ENCODE measurements at regions not wholly inside any gene's neighbourhood (a gene's known extent, or its start where the extent isn't known, plus 50 kb on each side); places are given as distances from the start of the nearest gene placed in this dataset.

- TF ChIP-seq POLR2A (IDR thresholded peaks at IDR 0.05) = no peak
- TF ChIP-seq CTCF (IDR thresholded peaks at IDR 0.05) = no peak
- no peak for TF ChIP-seq POLR2AphosphoS5 (IDR thresholded peaks at IDR 0.05)
Measured at GRCh38 chr11:119573858-119574257, 150.9 kb upstream of the THY1 start.
